HG02973 (cell line): ENCODE measurements at regions not wholly inside any gene's neighbourhood (a gene's known extent, or its start where the extent isn't known, plus 50 kb on each side); places are given as distances from the start of the nearest gene placed in this dataset.

Source experiments
- ATAC-seq: cut with Tn5 transposase; IDR thresholded peaks from one replicate; pipeline ENCODE4 v1.9.1; 2021; ENCODE audit warnings: moderate library complexity; ENCODE audit not compliant: unreplicated experiment

DNA sequence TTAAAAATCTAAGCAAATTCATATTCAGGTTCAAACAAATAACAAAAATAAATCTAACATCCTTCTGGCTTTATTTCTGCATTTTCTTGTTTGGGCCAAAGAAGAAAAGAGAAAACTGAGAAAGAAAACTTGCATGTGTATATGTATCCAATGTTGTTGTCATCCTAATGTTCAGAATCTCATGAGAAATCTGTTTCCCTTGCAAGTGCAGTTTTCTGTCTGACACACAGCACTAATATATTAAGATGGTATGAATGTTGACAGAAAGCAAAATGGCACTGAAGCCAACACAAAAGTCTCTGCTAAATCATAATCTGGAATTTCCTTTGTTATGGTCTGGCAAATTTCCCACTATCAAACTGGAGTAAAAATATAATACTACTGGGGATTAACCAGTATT is 235.9 kb downstream of the HGF start:
- ATAC-seq: no peak

DNA sequence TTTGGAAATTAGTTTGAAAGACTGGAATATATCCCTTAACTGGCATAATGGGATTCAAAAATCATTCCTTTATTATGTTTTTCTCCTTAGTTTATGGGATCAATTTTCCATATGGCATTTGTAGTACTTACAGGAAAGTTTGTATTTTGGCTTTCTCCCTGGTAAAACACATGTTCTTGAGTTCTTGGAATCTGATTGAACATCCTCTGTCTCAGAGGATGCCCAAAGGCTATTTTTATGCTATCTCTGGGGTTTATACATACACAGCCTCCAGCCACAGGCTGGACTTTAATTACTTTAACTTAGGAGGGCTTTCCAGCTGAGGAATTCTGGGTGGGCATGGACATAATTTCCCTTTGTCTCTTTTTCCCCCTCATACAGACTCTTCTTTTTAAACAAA is 236.4 kb downstream of the HGF start:
- ATAC-seq: no peak

DNA sequence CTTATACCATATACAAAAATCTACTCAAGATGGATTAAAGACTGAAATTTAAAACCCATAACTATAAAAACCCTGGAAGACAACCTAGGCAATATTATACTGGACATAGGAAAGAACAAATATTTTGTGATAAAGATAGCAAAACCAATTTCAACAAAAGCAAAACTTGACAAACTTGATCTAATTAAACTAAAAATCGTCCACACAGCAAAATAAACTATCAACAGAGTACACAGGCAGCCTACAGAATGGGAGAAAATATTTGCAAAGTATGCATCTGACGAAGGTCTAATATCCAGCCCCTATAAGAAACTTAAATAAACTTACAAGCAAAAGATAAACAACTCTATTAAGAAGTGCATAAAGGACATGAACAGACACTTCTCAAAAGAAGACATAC is 240.1 kb downstream of the HGF start:
- ATAC-seq: no peak

DNA sequence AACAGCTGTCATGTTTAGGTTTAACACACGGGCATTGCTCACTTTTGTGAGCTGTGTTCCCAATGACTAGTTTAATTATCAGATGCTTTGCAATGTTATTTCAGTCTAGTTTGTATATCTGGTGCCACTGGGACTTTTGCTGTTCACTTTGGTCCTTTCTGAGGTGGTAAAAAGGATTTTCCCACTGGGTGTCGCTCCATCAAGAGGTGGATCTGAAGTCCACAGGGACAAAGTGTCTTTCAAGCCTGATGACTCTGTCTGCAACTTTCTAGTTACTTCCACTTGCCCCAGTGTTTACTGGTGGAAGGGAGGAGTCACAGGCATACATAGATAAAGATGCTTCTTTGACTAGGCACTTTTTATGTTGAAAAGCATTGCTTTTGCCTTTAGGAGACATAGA is 242.2 kb downstream of the HGF start:
- no peak for ATAC-seq

DNA sequence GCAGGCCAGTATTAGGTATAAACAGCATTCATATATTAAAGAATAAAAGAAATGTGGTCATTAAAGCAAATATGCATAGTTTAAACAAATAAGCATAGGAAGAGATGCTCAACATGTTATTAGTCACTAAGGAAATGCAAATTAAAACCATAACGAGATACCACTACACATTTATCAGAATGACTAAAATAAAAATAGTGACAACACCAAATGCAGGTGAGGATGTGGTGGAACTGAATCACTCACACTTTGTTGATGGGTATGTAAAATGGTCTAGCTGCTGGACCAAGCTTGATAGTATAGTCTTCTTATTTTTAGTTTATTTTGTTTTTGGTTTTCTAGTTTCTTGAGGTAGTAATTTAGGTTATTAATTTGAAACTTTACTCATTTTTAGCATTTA is 242.9 kb downstream of the HGF start:
- ATAC-seq: no peak

DNA sequence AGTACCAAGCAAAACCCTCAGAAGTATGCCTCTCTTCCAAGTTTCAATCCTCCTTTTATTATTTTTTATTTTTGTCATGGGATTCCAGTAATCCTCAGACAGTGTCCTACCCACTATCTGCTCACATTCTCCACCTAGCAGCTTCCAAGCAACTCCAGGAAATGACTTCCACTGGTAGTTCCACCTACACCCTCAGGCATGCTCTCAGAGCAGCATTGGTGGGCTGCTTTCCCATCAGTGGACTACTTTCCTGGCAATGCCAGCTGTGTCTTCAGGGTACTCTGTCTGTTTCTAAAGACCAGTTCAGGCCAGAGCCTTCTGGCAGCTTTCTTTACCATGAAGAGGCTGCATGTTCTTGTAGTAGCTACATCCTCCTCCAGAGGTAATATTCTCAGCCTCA is 244.0 kb downstream of the HGF start:
- ATAC-seq: no peak

DNA sequence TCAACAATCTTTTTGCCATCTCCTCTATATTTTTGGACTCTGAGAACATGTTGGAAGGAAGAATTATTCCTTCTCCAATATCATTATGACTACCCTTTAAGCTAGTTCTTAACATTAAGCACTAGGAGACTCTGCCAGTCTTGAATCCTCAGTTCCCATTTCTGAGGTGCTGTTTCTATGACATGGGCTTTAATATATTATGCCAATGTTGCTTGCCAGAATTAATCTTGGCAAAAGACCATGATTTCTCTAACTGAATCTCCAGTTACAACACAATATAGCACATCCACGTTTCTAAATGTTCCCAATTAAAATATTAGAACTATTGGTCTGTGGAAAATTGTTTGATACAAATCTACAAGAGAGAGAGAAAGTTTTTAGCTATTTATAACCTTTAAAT is 250.0 kb downstream of the HGF start:
- ATAC-seq: no peak

DNA sequence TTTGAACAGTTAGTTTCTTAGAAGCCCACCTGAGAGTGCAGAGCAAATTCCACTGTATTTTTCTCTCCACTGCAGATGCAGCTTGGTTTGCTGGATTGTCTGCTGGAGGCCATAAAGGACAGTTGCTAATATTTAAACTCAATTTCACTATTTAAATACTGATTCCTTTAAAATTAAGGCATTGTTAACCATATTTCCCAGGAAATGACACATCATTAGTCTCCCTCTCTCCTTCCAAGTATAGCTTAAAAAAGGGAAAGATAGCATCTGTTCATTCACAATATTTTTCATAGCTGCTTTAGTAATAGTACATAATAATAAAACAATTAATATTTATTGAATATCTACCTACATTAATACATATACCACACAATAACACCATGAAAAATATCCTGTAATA is 252.9 kb downstream of the HGF start:
- ATAC-seq: no peak

DNA sequence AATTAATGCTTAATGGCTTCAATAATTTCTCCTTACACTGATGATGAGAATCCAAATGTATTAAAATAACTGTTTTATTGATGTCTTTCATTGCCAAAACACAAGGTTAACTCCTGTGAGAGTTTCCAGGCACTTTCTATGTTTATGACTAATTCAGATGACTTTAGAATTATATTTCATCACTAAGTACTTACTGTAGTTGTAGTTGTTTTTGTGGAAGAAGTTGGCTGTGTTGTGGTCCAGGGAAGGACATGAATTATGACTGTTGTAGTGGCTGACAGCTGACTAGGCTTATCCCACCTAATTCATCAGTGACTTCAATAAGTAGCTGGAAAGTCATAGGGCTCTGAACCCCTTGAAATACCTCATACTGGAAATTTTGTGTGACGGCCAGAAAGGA is 254.8 kb downstream of the HGF start:
- no peak for ATAC-seq

DNA sequence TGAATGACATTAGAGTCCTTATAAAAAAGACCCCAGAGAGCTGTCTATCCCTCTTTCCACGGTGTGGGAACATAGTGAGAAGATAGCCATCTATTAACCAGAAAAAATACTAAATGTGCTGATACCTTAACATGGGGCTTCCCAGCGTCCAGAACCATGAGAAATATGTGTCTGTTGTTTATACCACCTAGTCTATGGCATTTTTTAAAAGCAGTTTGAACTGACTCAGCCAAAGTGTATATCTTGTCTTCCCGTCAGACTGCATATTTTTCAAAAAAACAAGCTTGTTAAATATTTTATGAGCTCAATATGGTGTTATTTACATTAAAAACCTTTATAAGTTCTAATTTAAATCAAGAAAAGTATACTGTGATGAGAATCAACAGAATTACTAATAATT is 255.3 kb downstream of the HGF start:
- no peak for ATAC-seq

DNA sequence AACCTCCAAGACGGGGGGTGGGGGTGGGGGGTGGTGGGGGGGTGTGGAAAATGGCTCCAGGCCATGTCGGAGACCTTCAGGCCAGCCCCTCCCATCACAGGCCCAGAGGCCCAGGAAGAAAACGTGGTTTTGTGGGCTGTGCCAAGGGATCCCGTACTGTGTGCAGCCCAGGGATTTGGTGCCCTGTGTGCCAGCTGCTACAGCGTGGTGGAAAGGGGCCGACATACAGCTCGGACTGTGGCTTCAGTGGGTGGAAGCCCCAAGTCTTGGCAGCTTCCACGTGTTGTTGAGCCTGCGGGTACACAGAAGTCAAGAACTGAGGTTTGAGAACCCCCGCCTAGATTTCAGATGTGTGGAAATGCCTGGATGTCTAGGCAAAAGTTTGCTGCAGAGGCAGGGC is 259.7 kb downstream of the HGF start:
- no peak for ATAC-seq

DNA sequence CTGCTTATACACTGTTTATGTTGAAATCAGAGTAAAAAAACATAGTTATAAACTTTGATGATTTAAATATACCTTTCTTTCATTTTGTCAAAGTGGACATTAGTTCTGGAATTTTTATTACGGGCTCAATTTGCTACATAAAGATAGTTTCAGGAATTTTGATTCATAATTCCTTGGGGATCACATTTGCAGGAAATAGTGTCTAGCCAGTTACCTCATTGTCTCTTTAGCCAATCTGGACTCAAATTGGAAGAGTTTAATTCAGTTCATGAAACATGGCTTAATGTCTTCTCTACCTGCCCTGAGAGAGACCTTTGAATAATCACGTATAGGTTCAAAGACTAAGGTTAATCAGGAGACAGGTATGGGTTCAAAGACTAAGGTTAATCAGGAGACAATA is 262.6 kb downstream of the HGF start:
- no peak for ATAC-seq

DNA sequence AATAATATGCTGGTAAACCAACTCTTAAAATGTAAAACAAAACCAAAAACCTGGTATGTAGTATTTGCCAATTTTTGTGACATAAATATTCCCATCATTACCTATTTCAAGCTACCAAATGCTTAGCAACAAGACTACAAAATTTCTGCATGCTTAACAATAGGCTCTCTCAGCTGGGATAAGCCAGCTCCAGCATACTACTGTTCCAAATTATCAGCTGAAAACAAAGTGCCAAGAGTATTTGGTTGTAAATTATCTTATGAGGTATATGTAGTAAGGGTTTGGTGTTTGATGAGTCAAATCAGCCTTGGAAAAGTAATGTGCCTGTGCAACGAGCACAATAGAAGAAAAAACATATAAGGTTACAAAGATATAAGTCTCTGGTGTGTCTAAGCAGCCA is 263.2 kb downstream of the HGF start:
- no peak for ATAC-seq

DNA sequence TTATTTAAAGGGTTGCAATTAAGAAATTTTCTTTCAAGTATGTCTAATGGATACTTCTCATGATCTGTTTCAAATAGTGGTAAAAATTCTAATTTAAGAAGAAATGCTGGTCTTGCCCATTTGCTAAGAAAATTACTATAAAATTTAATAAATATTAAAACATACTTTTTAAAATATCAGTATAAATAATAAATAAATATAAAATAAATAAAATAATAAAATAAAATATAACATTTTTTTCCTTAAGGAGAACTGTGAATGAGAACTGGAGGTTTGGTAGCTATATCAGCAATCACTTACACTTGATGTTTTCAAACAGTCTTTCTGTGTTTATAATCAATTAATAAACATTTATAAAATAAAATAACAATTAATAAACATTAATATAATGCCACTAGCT is 266.1 kb downstream of the HGF start:
- no peak for ATAC-seq

DNA sequence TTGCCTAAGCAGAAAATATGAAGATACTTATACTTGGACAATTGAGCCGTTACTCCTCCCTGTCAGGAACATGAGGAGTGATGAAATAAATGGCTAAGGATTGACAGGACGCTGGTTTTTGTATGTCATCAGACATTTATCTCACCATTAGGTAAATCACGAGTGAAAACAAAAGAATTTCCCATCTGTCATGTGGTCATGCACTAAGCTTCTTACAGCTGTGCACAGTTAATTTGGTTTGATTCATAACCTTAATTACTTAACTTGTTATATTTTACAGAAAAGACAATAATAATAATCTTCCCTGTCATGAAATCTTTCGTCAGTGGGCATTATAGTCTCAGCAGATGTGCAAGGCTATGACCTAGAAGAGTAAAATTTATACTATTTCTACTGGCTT is 266.5 kb downstream of the HGF start:
- ATAC-seq: no peak

DNA sequence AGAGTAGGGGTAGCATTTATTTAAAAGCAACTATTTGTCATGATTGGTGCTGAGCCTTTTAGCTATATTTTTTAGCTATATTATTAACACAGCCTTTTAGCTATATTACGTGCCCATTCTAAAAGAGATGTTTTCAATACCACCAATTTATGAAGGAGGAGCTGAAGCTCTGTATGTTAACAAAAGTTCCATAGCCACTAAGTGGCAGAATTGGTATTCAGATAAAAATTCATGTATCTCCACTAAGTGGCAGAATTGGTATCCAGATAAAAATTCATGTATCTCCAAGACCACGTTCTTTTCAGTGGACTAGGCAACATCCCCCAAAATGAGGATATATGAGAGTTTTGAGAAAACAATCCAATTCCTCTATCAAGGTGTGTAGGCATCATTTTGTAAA is 268.6 kb downstream of the HGF start:
- no peak for ATAC-seq

DNA sequence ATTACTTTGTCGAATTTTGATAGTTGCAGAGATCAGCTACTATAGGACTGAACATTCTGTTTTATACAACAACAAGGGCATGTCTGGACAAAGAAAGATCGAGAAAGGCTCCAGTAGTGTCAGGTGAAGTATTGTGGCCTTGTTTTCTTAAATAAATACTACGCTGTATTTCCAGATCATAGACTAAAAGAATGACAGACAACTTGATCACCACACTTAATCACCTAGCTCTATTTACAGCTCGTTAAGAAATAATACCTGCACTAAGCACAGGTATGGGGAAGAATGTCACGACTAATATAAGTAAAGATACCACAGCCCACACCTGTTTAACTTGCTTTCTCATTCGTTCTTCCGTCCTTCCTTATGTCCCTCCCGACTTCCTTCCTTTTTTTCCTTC is 269.2 kb downstream of the HGF start:
- no peak for ATAC-seq

DNA sequence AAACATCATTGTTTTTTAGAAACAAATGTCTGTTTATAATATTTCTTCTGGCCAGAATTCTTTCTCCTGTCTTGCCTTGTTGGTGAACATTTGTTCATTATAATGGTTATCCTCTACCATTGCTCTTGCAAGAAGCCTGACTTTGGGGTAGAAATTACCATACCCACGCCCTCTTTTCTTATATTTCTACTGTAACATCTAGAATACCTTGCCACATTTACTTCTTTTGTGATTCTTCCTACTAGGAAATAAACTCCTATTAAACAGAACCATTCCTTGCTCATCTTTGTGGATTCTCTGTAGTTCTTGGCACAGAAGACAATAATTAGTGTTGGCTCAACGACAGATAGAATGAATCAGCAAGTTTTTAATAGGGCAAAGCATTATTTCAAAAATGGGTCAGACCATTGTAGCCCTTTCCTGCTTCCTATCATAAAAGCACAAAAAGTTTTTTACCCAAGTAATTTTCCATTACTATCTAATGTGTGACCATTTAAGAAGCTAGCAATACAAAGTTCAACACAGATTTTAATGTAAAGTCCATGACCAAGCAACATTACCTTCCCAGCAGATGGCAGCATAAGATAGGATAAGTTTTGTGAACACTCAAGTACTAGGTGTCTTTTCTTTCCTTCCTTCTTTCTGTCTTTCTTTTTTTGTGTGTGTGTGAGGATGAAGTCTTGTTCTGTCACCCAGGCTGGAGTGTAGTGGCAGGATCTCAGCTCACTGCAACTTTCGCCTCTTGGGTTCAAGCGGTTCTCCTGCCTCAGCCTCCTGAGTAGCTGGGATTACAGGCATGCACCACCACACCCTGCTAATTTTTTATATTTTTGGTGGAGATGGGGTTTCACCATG is 270.4 kb downstream of the HGF start:
- peak; percentile 79 for ATAC-seq

DNA sequence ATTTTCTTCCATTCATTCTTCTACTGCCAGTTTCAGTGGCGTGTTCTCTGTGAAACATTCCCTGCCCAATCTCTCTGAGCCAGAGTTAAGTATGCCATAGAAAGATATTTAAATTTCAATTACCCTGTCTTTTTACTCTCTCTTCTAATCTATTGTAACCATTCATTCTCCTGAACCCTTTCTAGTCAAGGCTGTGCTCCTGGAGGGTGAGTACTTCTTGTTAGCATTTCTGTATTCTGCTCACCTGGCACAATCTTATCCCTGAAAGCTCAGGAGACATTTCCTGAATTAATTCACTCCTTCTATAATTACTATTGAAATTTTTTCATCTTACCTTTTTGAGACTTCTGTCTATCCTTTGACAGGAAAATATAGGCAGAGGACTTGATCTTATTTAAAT is 271.7 kb downstream of the HGF start:
- ATAC-seq: no peak

DNA sequence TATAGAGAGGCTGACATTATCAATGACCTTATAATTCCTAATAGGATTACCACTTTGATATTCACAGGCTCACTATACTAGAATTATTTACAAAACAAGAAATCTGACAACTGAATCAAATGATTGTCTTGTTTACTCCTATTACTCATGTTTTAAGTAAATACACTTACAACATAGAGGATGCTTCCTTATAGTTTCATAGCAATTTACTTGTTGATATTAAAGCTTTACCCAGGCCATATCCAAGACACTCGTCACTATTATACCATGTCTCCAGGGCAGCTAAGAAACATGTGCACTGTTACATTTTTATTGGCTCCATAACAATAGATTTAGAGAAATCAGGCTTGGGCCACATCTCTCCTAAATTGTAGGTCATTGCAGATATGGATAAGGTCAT is 276.9 kb downstream of the HGF start:
- ATAC-seq: no peak

DNA sequence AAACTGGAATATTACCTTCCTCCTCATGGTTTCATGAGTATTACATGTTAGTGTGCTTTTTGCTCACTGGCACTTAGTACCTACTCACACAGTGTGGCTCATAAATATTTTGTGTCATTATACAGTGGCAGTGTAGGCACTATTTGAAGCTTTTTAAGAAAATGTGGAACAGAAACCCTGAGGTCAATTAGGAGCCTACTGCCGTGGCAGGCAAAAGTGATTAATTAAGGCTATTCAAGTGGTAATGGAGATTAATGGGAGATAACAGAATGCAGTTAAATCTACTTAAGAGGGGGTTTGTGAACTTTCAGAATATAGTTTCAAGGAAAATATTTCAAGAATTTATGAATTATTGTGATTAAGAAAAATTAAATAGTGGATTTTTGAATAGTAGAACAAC is 277.6 kb downstream of the HGF start:
- no peak for ATAC-seq

DNA sequence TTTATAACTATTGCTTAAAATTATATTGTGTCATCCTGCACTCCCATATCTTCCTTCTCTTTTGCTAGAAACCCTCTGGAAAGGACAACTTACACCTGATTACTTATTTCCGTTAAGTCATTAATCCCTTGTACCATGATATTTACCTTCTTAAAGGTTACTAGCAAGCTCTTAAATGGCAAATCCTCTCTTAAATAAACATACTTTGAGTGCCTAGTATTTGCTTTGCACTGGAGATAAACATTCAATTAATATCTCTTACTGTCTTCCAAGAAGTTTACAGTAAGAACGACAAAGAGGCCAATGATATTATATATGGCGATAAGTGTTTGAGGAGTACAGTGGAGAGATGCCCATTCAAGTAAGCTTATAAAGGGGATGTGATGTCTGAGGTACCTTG is 278.3 kb downstream of the HGF start:
- ATAC-seq: no peak

DNA sequence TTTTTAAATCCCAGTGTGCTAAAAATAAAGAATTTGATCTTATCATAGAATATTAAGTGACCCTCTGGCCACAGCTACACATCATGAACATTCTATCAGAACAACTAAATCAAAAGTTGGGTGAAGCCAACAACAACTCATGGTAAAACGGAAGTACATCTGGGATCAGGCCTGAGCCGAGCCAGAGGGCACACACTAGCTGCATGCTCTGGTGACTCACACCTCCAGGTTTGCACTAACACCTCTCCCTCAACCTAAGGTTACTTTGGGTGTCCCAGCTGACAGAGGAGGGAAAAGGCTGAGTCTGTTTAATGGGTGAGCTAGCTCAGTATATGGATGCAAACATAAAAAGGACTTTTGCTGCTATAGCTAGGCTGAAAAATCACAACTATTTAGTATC is 281.6 kb downstream of the HGF start:
- ATAC-seq: no peak
